GM12878 (cell line): ENCODE measurements at regions not wholly inside any gene's neighbourhood (a gene's known extent, or its start where the extent isn't known, plus 50 kb on each side); places are given as distances from the start of the nearest gene placed in this dataset.

ENCODE experiments used
- ATAC-seq: fragments of 200-7000 bp; cut with Tn5 transposase; 3 replicates; pipeline ENCODE4 v1.9.1; 2020; ENCODE audit warnings: mild to moderate bottlenecking, moderate library complexity
- BruUV-seq: library from RNA; stranded (reverse); fragments of 400-500 nt; replicated peaks from 2 replicates; lab custom pipeline; 2021; lab: Mats Ljungman, UMichigan
- CTCF ChIA-PET: fragments of 300-600 bp; sonication (Branson Sonifier 250); formaldehyde crosslinking; extraction: SDS; loops from one replicate; lab custom pipeline; 2021; ENCODE audit warnings: inconsistent platforms; lab: Yijun Ruan, JAX
- POLR2A ChIA-PET: fragments of 350-600 bp; formaldehyde crosslinking; extraction: SDS; loops from one replicate; lab custom pipeline; 2021; ENCODE audit warnings: inconsistent platforms; lab: Charles Lee
- RAD21 ChIA-PET: fragments of 300-600 bp; sonication (Branson Sonifier 250); formaldehyde crosslinking; loops from one replicate; lab custom pipeline; 2023; ENCODE audit warnings: antibody characterized with exemption; ENCODE audit not compliant: unreplicated experiment; lab: Charles Lee
- SMC1A ChIA-PET: fragments of 300-600 bp; sonication (Branson Sonifier 250); formaldehyde crosslinking; loops from one replicate; lab custom pipeline; 2023; ENCODE audit not compliant: unreplicated experiment, uncharacterized antibody; lab: Charles Lee
- DNase-seq: peaks from one replicate; pipeline ENCODE4 v3.0.0-alpha.2; 2011; ENCODE audit warnings: low read depth, low spot score
- FAIRE-seq: peaks from 3 replicates; lab custom pipeline; 2011; peaks lifted over from hg19 to GRCh38; lab: Jason Lieb, UNC
- H2AFZ ChIP-seq: 2 replicates; pipeline ENCODE4 v1.6.0; 2011; ENCODE audit warnings: low read depth, low read length, control low read depth; ENCODE audit not compliant: control insufficient read depth
- H3K27ac ChIP-seq: 2 replicates; pipeline ENCODE4 v1.5.1; 2011; ENCODE audit warnings: control low read depth; ENCODE audit not compliant: control insufficient read depth, insufficient read depth
- H3K27me3 ChIP-seq, 2 experiments: replicated peaks in 1 of 2; 2 replicates each; pipeline versions ENCODE4 v1.6.0 to v1.6.1; 2011; ENCODE audit warnings: low read length in 1 of 2; ENCODE audit not compliant: control insufficient read depth in 2 of 2, insufficient read depth in 2 of 2
- H3K36me3 ChIP-seq, 2 experiments: 2 replicates each; pipeline ENCODE4 v1.5.1; 2011; ENCODE audit warnings: low read length in 1 of 2; ENCODE audit not compliant: control insufficient read depth in 2 of 2, insufficient read depth in 2 of 2
- H3K4me1 ChIP-seq: 2 replicates; pipeline ENCODE4 v1.6.1; 2011; ENCODE audit warnings: mild to moderate bottlenecking, low read length, moderate library complexity, mixed read lengths; ENCODE audit not compliant: control insufficient read depth, insufficient read depth
- H3K4me2 ChIP-seq: 2 replicates; pipeline ENCODE4 v1.6.0; 2011; ENCODE audit warnings: control low read depth; ENCODE audit not compliant: control insufficient read depth, insufficient read depth
- H3K4me3 ChIP-seq: fragments of 200-600 bp; sonication (generic); 2 replicates; pipeline ENCODE4 v1.5.1; 2016
- H3K79me2 ChIP-seq: 2 replicates; pipeline ENCODE4 v1.6.0; 2011; ENCODE audit warnings: low read length; ENCODE audit not compliant: control insufficient read depth, insufficient read depth
- H3K9ac ChIP-seq: 2 replicates; pipeline ENCODE4 v1.8.0; 2011; ENCODE audit warnings: low read length, control low read depth, mixed read lengths; ENCODE audit not compliant: control insufficient read depth, insufficient read depth
- H3K9me3 ChIP-seq: replicated peaks from 3 replicates; pipeline ENCODE4 v1.5.1; 2011; ENCODE audit warnings: mild to moderate bottlenecking, low read length; ENCODE audit not compliant: control insufficient read depth, insufficient read depth
- H4K20me1 ChIP-seq: 2 replicates; pipeline ENCODE4 v1.6.0; 2011; ENCODE audit not compliant: control insufficient read depth, insufficient read depth
- ATF7 ChIP-seq: fragments of 450-650 bp; IDR thresholded peaks from 2 replicates; pipeline ENCODE4 v1.6.1; 2016; ENCODE audit warnings: low read depth, mild to moderate bottlenecking
- CREM ChIP-seq: IDR thresholded peaks from 2 replicates; pipeline ENCODE4 v1.6.1; 2014; ENCODE audit warnings: antibody characterized with exemption, low read depth
- HDAC6 ChIP-seq: fragments of 200-600 bp; sonication (generic); IDR thresholded peaks from one replicate; pipeline ENCODE4 v1.8.0; 2017; ENCODE audit warnings: antibody characterized with exemption; ENCODE audit not compliant: unreplicated experiment
- IRF5 ChIP-seq: fragments of 450-650 bp; IDR thresholded peaks from 2 replicates; pipeline ENCODE4 v1.6.1; 2017; ENCODE audit warnings: borderline replicate concordance
- NKRF ChIP-seq: fragments of 450-650 bp; conservative IDR thresholded peaks from 2 replicates; pipeline ENCODE4 v1.6.1; 2017; ENCODE audit warnings: mild to moderate bottlenecking, moderate library complexity
- PAX5 ChIP-seq: IDR thresholded peaks from 2 replicates; pipeline ENCODE4 v1.6.1; 2011; ENCODE audit warnings: low read depth, low read length, borderline replicate concordance
- RELB ChIP-seq: fragments of 450-650 bp; IDR thresholded peaks from 2 replicates; pipeline ENCODE4 v1.6.1; 2017; ENCODE audit warnings: low read depth, mild to moderate bottlenecking, moderate library complexity
- STAT1 ChIP-seq: fragments of 450-650 bp; conservative IDR thresholded peaks from 2 replicates; pipeline ENCODE4 v1.6.1; 2014; ENCODE audit warnings: antibody characterized with exemption, mild to moderate bottlenecking
- SUZ12 ChIP-seq: fragments of 200-600 bp; sonication (generic); IDR thresholded peaks from one replicate; pipeline ENCODE4 v1.6.1; 2018; ENCODE audit warnings: antibody characterized with exemption, mild to moderate bottlenecking; ENCODE audit not compliant: unreplicated experiment
- TBL1XR1 ChIP-seq: IDR thresholded peaks from 2 replicates; pipeline ENCODE4 v1.6.1; 2012; ENCODE audit warnings: low read depth, low read length, improper control_type of control experiment
- TCF3 ChIP-seq: IDR thresholded peaks from 2 replicates; pipeline ENCODE4 v1.6.1; 2012; ENCODE audit warnings: low read depth, mild to moderate bottlenecking, low read length, borderline replicate concordance; ENCODE audit not compliant: insufficient read depth
- ZNF592 ChIP-seq: fragments of 450-650 bp; IDR thresholded peaks from 2 replicates; pipeline ENCODE4 v1.6.1; 2017; ENCODE audit warnings: mild to moderate bottlenecking, moderate library complexity
- ZNF622 ChIP-seq: fragments of 450-650 bp; IDR thresholded peaks from 2 replicates; pipeline ENCODE4 v1.6.1; 2017; ENCODE audit warnings: mild to moderate bottlenecking, inconsistent platforms
- WGBS: methylation state at CpG from one replicate; pipeline ENCODE4 v1.1.6; 2016; ENCODE audit warnings: low lambda C conversion rate; ENCODE audit not compliant: insufficient replicate concordance, insufficient coverage; ENCODE audit errors: missing lambda C conversion rate; 5-methylcytosine and 5-hydroxymethylcytosine counted together
- in situ Hi-C: fragments of 300-500 bp; cut with MboI; formaldehyde crosslinking; loops from 9 replicates; pipeline ENCODE4 v1.14.3; 2018; ENCODE audit warnings: mixed read lengths
- intact Hi-C: fragments of 100-400 bp; cut with micrococcal nuclease; formaldehyde crosslinking; loops from one replicate; pipeline ENCODE4 v1.14.2; 2022; ENCODE audit not compliant: unreplicated experiment

GRCh38 chr6:76593668-76594067 lies 521.2 kb upstream of the IMPG1 start:
- CTCF ChIA-PET, result no interaction called here
- Histone ChIP-seq H3K9me3 (no peaks in the 10 kb centered on the region), H3K27me3 (no peaks in the 10 kb centered on the region), H4K20me1 (no peaks in the 10 kb centered on the region), H2AFZ (no peak overlapping the region), H3K36me3 (no peaks in the 10 kb centered on the region), H3K79me2 (no peaks in the 10 kb centered on the region), H3K27ac (no peak overlapping the region), H3K4me1 (no peaks in the 10 kb centered on the region), H3K4me3 (no peak overlapping the region), H3K4me2 (no peak overlapping the region), H3K9ac (no peak overlapping the region)
- SMC1A ChIA-PET, result no interaction called here
- POLR2A ChIA-PET, result interaction anchor here (0.6 kb wide), 1 partner anchor 20 kb away, joined by 3 read pairs; no protein-coding TSS in a partner anchor
- BruUV-seq, result no TSS peak
- in situ Hi-C loops (no loop called here), intact Hi-C loops (no loop called here)
- no peak for ATAC-seq
- DNase-seq, result no peak
- 0% methylated on average over 3 of the region's 3 CpGs for WGBS
- TF ChIP-seq STAT1, result no peak
- no peak for TF ChIP-seq ZNF622
- TF ChIP-seq NKRF, result no peak
- no peak for TF ChIP-seq PAX5
- no peak for TF ChIP-seq IRF5
- no peak for TF ChIP-seq ATF7
- TF ChIP-seq TCF3, result no peak
- TF ChIP-seq ZNF592, result no peak
- no peak for TF ChIP-seq HDAC6
- TF ChIP-seq RELB, result no peak
- TF ChIP-seq SUZ12, result no peak
- no peak for TF ChIP-seq TBL1XR1
- no peak for TF ChIP-seq CREM
- TF ChIP-seq, all 136 proteins: peak for 0
- RAD21 ChIA-PET, result no interaction called here
- no peak for FAIRE-seq
